T47D (cell line): ENCODE measurements at regions not wholly inside any gene's neighbourhood (a gene's known extent, or its start where the extent isn't known, plus 50 kb on each side); places are given as distances from the start of the nearest gene placed in this dataset.
"Not testable (repeated sequence)": the region's sequence is repeated elsewhere in the genome, so short reads cannot be mapped to it uniquely, and the experiment has no call there.

Experiments used
- DNase-seq, 2 experiments: peaks; one replicate each; pipeline versions ENCODE4 v3.0.0 to v3.0.0-alpha.2; 2011 to 2012; ENCODE audit warnings: low read depth in 1 of 2, low spot score in 1 of 2
- JUND ChIP-seq: IDR thresholded peaks from 2 replicates; pipeline ENCODE4 v1.6.1; 2012; ENCODE audit warnings: low read depth
- in situ Hi-C: cut with HindIII; loops from 2 replicates; pipeline ENCODE4 v1.10.0; 2016; ENCODE audit warnings: low sequenced_read_pairs, low pct_unique_long_range_greater_than_20kb

DNA sequence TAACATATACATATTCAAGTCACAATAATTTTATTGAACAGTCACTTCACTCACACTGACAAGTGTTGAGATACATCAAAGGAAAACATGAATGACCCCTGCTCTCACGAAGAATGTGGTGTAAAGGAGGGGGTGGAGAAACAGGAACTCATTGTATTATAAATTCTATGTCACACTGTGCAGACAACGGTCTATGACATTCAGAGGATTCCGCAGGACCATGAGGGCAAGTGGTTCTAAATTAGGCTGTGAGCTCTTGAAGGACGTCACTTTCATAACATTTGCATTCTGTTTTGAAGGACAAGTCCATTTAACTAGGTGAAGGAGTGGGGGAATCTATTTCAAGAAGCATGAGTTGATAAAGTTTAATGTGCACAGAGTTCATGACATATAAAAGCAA lies 415.2 kb upstream of the HS3ST1 start:
- TF ChIP-seq JUND: no peak
- DNase-seq: no peak
- in situ Hi-C loops: no loop called here

DNA sequence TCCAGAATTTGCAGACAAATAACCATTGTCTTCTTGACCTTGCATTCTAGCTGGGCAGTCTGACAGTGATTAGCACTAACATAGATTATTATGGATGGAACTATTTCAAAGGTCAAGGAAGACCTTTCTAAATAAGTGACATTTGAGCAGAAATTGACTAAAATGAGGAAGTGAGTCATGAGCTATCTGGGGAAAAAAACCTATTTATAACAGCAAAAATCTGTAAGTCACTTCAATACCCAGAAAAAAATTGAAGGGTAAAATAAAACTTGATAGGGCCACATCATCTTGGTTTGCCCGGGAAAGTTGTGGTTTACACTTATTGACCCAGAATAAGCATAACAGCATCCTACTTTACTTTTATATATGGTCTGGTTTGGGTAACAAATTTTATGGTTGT lies 414.6 kb upstream of the HS3ST1 start:
- TF ChIP-seq JUND: no peak
- no peak for DNase-seq
- in situ Hi-C loops: no loop called here

DNA sequence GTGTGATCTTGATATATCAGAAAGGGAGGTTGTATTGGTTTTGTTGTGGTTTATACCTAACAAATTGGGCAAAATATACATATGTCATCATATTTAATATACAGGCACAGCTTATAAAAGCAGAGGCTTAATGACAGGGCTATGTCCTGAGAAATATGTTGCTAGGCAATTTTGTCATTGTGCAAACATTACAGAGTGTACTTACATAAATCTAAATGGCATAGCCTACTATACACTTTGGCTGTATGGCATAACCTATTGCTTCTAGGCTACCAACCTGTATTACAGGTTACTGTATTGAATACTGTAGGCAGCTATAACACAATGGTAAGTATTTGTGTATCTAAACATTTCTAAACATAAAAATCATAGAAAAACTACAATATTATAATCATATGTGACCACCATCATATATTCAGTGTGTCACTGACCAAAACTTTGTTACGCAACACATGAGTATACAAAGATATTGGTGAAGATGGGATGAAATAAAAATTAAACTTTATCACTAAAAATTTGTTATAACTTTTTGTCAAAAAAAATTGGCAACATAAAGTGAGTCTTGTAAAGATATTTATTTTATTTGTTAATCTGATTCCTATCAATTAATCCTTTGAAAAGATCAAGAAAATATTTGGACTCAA lies 414.0 kb upstream of the HS3ST1 start:
- no peak for TF ChIP-seq JUND

DNA sequence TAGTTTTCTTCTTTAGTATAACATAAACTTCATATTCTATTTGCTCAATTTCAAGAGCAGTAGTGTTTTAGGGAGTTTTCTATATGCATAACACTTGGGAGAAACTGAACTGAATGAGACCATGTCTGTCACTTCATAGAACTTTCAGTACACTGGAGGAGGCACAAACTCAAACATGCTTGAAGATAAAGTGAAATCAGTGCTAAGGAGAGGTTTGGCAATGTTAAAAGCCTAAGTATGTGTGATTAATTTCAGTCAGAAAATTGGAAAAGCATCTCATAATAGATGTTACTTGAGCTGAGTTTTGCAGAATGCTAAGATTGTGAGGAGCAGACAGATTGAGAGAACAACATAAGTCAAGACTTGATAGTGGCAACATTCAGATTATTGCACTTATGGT lies 411.2 kb upstream of the HS3ST1 start:
- DNase-seq: no peak
- no peak for TF ChIP-seq JUND
- in situ Hi-C loops: no loop called here

More for the DNA sequence above, 414.0 kb upstream of the HS3ST1 start:
- DNase-seq: peak in 1 of 2 experiments; percentile 19
- in situ Hi-C loops: no loop called here

DNA sequence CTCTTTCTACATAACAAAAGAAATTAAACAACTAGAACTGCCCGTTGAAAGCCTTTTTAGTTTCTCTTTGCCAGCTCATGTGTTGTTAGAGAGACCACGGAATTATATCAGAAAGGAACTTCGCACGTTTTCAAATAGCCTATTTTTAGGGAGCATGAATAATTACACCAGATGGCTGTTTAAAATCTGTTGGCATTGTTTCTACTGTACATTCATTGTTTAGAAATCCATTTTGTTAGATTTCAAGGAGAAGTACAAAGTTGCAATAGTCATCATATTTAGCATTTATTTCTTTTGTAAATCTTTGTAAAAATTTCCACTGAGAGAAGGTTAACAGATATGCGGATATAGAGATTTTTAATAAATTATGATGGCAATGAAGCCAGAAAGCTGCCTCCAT lies 403.0 kb upstream of the HS3ST1 start:
- in situ Hi-C loops: no loop called here
- no peak for DNase-seq
- no peak for TF ChIP-seq JUND

DNA sequence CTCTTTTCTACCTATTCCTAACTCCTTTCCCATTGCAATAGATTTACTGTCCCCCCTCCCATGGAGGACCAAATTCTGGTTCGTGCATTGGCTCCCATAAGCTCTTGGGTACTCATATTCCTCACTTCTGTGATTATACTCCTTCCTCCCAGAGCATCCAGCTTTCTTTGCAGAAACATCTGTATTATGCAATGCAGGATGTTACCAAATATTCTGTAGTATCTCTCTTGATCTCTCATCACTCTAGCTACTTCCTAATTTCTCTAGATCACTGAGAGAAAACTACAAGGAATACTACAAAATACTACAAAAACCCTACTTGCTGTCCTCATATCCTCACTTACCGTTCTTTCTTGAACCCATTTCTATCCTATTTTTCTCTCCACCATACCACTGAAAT lies 395.9 kb upstream of the HS3ST1 start:
- TF ChIP-seq JUND: no peak
- in situ Hi-C loops: no loop called here
- DNase-seq: no peak

DNA sequence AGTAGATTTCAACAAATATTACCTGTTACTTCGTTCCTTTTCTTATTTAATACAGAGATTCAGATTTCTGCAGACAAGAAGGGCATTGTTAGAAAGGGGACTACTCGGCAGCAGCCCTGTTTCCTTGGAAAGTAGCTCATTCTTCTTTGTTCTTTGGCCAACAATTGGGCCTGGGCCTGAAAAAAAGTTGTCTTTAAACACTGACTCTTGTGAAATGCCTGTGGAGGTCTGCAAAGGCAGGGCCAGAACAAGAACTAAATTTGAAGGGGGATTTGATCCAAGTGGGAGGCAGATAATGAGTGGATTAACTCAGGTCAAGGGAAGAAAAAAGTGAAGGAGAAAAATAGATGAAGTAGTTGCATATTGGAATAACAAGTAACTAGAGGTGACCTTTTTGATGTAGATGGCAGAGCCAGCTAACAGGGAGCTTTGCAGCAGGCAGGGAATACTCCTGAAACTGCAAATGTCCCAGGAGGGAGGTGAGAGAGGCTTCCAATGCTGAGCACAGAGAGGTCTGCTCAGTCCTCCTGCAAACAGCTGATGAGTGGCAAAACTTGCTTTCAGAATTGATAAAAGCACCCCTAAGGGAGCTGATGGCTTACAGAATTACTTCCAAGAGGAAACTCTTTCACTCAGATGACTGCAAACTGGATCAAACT lies 393.2 kb upstream of the HS3ST1 start:
- TF ChIP-seq JUND: no peak
- in situ Hi-C loops: no loop called here
- DNase-seq: no peak

DNA sequence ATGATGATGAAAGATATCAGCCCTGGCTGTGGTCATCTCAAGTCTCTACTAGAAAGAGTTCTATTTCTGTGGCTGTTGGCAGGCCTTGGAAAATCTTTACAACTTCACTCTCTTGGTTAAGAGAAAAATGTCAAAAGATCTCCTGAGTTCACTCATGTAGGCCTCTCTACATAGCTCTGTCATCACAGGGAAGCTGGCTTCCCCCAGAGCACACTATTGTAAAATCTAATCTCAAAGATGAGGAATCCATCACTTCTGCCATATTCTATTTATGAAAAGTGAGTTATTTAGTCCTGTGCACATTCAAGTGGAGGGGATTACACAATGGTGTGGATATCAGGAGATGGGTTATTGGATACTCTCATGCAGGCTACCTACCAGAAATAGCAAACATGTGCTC lies 388.4 kb upstream of the HS3ST1 start:
- in situ Hi-C loops: no loop called here
- no peak for DNase-seq
- TF ChIP-seq JUND: no peak

DNA sequence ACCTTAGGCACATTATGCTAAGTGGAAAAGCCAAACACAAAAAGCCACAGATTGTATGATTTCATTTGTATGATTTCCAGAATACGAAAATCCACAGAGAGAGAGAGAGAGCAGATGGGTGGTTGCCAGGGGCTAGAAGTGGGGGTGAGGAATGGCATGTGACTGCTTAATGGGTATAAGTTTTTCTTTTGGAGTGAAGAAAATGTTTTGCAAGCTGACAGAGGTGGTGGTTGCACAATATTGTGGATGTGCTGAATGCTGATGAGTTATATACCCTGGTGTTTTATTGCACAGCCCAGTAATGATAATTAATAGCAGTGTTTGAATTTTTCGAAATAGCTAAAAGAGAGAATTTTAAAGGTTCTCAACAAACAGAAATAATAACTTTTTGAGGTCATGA lies 386.1 kb upstream of the HS3ST1 start:
- DNase-seq: no peak
- TF ChIP-seq JUND: no peak
- in situ Hi-C loops: no loop called here

DNA sequence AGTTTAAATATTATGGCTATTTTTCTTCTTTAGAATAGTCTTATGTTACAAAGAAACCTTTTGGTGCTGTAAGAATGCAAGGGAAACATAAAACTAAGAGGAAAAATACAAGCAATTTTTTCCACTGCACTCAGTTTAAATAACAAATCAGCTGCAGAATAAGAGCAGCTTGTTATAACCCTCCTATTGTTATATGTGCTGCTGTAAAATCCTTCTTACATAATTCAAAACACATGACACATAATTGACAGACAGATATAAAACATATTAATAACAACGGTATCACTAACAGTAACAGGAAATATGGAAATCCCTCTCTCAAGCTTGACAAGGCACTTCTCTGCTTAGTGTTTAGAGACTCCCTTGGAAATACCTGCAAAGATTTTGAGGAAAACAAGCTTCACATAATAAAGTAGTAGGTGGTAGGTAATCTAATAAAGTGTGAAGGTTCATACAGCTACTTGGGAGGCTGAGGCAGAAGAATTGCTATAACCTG lies 385.3 kb upstream of the HS3ST1 start:
- TF ChIP-seq JUND: no peak
- in situ Hi-C loops: no loop called here
- no peak for DNase-seq

DNA sequence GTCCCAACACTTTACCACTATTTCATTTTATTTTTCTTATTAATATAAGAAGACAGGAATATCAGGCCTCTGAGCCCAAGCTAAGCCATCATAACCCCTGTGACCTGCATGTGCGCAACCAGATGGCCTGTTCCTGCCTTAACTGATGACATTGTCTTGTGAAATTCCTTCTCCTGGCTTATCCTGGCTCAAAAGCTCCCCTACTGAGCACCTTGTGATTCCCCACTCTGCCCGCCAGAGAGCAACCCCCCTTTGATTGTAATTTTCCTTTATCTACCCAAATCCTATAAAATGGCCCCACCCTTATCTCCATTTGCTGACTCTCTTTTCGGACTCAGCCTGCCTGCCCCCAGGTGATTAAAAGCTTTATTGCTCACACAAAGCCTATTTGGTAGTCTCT lies 382.8 kb upstream of the HS3ST1 start:
- in situ Hi-C loops, DNase-seq: not testable (repeated sequence)

DNA sequence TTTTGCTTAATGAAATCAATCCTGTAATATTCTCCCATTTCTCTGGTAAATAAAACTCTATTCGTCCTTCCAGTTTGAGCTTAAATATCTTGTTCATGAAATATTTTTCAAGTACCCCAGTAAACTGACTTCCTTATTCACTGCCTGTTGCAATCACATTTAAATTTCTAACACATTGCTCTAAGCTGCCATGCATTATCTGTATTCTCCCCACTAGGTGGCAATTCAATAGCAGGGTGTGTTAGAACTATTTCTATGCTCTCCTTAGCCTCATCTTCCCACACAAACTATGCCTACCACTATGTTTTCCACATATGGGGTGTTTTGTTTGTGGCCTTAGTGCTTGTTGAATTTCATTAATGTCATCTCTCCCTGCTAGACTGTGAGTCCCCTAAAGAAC lies 377.1 kb upstream of the HS3ST1 start:
- no peak for TF ChIP-seq JUND
- peak in 1 of 2 experiments; percentile 31 for DNase-seq
- in situ Hi-C loops: no loop called here

DNA sequence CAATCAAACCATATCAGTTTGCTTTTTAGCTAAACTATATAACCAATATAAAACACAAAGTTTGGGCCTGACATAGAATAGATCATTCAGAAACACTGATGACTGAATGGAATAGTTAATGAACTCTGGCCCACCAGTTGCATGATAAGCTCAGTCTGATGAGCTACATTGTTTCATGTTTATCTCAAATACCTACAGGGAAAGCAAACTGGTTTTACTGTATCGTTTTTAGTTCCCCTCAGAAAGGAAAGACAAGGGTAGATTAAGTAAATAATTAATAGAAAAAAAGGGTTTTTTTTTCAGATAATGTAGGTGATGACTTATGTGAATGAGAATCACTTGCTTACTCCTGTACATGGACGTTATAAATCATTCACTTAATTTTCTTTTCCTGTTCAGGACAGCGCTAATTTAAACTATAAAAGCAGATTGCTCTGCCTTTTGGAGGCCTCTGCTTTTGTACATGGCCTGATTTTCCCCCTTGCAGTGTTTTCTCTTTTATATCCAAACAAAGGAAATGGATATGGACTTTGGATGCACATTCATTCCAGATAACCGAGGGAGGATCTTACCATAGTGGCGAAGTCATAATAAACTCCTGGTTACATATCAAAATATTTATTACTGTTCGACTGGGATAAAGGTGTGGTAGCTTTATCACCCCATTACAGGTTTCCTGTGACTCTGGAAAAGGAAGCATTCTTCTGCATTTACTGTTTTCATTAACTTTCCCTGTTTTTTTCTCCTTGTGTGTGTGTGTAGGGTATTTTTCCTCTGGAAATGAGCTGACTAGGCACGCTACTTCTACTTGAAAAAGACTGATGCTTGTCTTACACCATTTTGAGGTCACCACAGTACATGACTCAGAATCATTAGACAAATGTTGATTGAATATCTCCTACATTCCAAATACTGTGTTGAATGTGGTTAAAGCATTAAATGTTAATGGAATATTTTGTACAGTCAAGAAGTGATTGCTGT lies 373.1 kb upstream of the HS3ST1 start:
- no peak for DNase-seq
- in situ Hi-C loops: no loop called here
- TF ChIP-seq JUND: no peak
